Astrocyte (in vitro differentiated cells and primary cell): ENCODE measurements at regions not wholly inside any gene's neighbourhood (a gene's known extent, or its start where the extent isn't known, plus 50 kb on each side); places are given as distances from the start of the nearest gene placed in this dataset.

ENCODE experiments used
- DNase-seq: peaks from one replicate; pipeline ENCODE4 v3.0.0-alpha.2; 2010; ENCODE audit warnings: low read depth
- FAIRE-seq: peaks from 2 replicates; lab custom pipeline; 2011; peaks lifted over from hg19 to GRCh38; lab: Jason Lieb, UNC
- H2AFZ ChIP-seq: 2 replicates; pipeline ENCODE4 v1.6.0; 2012; ENCODE audit warnings: low read depth, low read length, inconsistent platforms
- H3K27ac ChIP-seq: 2 replicates; pipeline ENCODE4 v1.5.1; 2011; ENCODE audit warnings: low read depth, low read length, inconsistent platforms
- H3K27me3 ChIP-seq: 2 replicates; pipeline ENCODE4 v1.6.0; 2011; ENCODE audit warnings: low read length, inconsistent platforms; ENCODE audit not compliant: insufficient read depth
- H3K36me3 ChIP-seq: 2 replicates; pipeline ENCODE4 v1.5.1; 2011; ENCODE audit warnings: low read length, inconsistent platforms; ENCODE audit not compliant: insufficient read depth
- H3K4me1 ChIP-seq: 2 replicates; pipeline ENCODE4 v1.5.1; 2011; ENCODE audit warnings: low read length, inconsistent platforms; ENCODE audit not compliant: insufficient read depth
- H3K4me2 ChIP-seq: 2 replicates; pipeline ENCODE4 v1.6.0; 2012; ENCODE audit warnings: low read length, inconsistent platforms
- H3K4me3 ChIP-seq: 2 replicates; pipeline ENCODE4 v1.5.1; 2011; ENCODE audit warnings: low read depth, mild to moderate bottlenecking, low read length, inconsistent platforms; ENCODE audit not compliant: insufficient read depth
- H3K79me2 ChIP-seq: 2 replicates; pipeline ENCODE4 v1.6.0; 2012; ENCODE audit warnings: mild to moderate bottlenecking, low read length, inconsistent platforms; ENCODE audit not compliant: insufficient read depth
- H3K9ac ChIP-seq: 2 replicates; pipeline ENCODE4 v1.6.0; 2012; ENCODE audit warnings: mild to moderate bottlenecking, low read length, inconsistent platforms
- H3K9me3 ChIP-seq: 2 replicates; pipeline ENCODE4 v1.5.1; 2012; ENCODE audit warnings: low read depth, mild to moderate bottlenecking, low read length, inconsistent platforms; ENCODE audit not compliant: insufficient read depth
- H4K20me1 ChIP-seq: 2 replicates; pipeline ENCODE4 v1.6.0; 2012; ENCODE audit warnings: low read length, inconsistent platforms; ENCODE audit not compliant: insufficient read depth
- H3K27ac Mint-ChIP-seq: one replicate; pipeline ENCODE4 v1.8.0; 2021; ENCODE audit warnings: mild to moderate bottlenecking, mixed read lengths; ENCODE audit not compliant: unreplicated experiment
- H3K27me3 Mint-ChIP-seq: one replicate; pipeline ENCODE4 v1.8.0; 2021; ENCODE audit warnings: low read depth, mixed read lengths; ENCODE audit not compliant: unreplicated experiment
- H3K36me3 Mint-ChIP-seq: one replicate; pipeline ENCODE4 v1.8.0; 2021; ENCODE audit warnings: low read depth, mixed read lengths; ENCODE audit not compliant: unreplicated experiment
- H3K4me1 Mint-ChIP-seq: one replicate; pipeline ENCODE4 v1.8.0; 2021; ENCODE audit warnings: low read depth, mixed read lengths; ENCODE audit not compliant: unreplicated experiment
- H3K4me3 Mint-ChIP-seq: one replicate; pipeline ENCODE4 v1.8.0; 2021; ENCODE audit warnings: mild to moderate bottlenecking, moderate library complexity, mixed read lengths; ENCODE audit not compliant: unreplicated experiment
- H3K9me3 Mint-ChIP-seq: one replicate; pipeline ENCODE4 v1.8.0; 2021; ENCODE audit warnings: mild to moderate bottlenecking, mixed read lengths; ENCODE audit not compliant: unreplicated experiment
- EZH2 ChIP-seq: IDR thresholded peaks from 2 replicates; pipeline ENCODE4 v1.6.1; 2012; ENCODE audit warnings: mild to moderate bottlenecking, low read length, inconsistent platforms; ENCODE audit not compliant: insufficient read depth
- TF ChIP-seq, protein P1 (sequence below): IDR thresholded peaks from 2 replicates; pipeline ENCODE4 v1.5.1; 2011; ENCODE audit warnings: low read depth, mild to moderate bottlenecking, inconsistent platforms, low read length, moderate library complexity; ENCODE audit not compliant: insufficient read depth

DNA sequence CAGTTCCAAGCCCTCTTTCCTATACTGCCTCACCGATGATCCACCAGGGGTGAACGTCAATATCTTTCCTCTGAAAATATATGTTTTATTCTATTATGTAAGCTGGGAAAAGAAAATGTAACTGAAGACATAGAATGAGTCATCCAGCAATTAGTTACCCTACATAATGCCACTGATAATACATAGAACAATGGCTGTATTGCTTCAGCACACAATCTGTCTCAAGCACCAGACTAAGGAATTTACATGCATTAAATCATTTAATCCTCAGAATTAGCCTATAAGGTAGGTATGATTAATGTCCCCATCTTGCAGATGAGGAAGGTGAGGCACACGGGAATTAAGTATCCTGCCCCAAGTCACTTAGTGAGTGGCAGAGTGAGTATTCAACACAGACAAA, 472.8 kb downstream of the TOX3 start:
- no peak overlapping the region for H3K4me2 ChIP-seq
- H3K27me3 Mint-ChIP-seq: no peaks in the 10 kb centered on the region

DNA sequence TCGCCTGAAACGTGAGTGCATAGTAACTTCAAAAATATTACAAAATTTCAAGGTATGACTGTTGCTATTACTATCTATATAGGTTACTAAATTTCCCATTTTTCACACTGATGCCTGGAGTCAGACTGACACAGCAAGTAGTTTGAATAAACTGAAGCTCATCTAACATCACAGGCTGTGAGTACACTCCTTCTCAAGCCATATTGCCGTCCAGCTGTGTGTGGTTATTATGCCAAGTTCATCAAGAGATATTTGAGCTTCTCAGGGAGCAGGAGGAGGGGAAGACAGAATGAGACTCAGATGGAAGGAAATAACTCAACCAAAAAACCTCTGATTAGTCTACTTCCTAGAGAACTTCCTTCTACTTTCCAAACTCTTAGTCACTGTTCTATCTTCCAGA, 473.9 kb downstream of the TOX3 start:
- Histone ChIP-seq H3K4me3 (no peak overlapping the region), H3K9me3 (no peaks in the 10 kb centered on the region), H3K27ac (no peak overlapping the region), H3K36me3 (no peaks in the 10 kb centered on the region), H3K27me3 (no peaks in the 10 kb centered on the region), H3K9ac (no peak overlapping the region), H3K4me2 (no peak overlapping the region), H3K4me1 (no peaks in the 10 kb centered on the region), H3K79me2 (no peaks in the 10 kb centered on the region), H4K20me1 (no peaks in the 10 kb centered on the region), H2AFZ (no peak overlapping the region)
- H3K27ac Mint-ChIP-seq: no peak overlapping the region
- H3K36me3 Mint-ChIP-seq: no peaks in the 10 kb centered on the region
- TF ChIP-seq EZH2: no peak
- TF ChIP-seq, protein P1, sequence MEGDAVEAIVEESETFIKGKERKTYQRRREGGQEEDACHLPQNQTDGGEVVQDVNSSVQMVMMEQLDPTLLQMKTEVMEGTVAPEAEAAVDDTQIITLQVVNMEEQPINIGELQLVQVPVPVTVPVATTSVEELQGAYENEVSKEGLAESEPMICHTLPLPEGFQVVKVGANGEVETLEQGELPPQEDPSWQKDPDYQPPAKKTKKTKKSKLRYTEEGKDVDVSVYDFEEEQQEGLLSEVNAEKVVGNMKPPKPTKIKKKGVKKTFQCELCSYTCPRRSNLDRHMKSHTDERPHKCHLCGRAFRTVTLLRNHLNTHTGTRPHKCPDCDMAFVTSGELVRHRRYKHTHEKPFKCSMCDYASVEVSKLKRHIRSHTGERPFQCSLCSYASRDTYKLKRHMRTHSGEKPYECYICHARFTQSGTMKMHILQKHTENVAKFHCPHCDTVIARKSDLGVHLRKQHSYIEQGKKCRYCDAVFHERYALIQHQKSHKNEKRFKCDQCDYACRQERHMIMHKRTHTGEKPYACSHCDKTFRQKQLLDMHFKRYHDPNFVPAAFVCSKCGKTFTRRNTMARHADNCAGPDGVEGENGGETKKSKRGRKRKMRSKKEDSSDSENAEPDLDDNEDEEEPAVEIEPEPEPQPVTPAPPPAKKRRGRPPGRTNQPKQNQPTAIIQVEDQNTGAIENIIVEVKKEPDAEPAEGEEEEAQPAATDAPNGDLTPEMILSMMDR: no peak
- no peak for DNase-seq
- H3K9me3 Mint-ChIP-seq: no peaks in the 10 kb centered on the region
- no peak overlapping the region for H3K4me3 Mint-ChIP-seq
- FAIRE-seq: no peak
- no peaks in the 10 kb centered on the region for H3K4me1 Mint-ChIP-seq
- no peaks in the 10 kb centered on the region for H3K27me3 Mint-ChIP-seq

More for the DNA sequence above, 472.8 kb downstream of the TOX3 start:
- no peak for FAIRE-seq
- Histone ChIP-seq H3K27ac (no peak overlapping the region), H3K27me3 (no peaks in the 10 kb centered on the region), H3K9me3 (no peaks in the 10 kb centered on the region), H3K36me3 (no peaks in the 10 kb centered on the region), H3K79me2 (no peaks in the 10 kb centered on the region), H4K20me1 (no peaks in the 10 kb centered on the region), H3K4me1 (no peaks in the 10 kb centered on the region), H3K4me3 (no peak overlapping the region), H2AFZ (no peak overlapping the region), H3K9ac (no peak overlapping the region)
- no peak for TF ChIP-seq EZH2
- TF ChIP-seq, protein P1: no peak
- H3K9me3 Mint-ChIP-seq: no peaks in the 10 kb centered on the region
- no peak overlapping the region for H3K27ac Mint-ChIP-seq
- H3K4me1 Mint-ChIP-seq: no peaks in the 10 kb centered on the region
- H3K4me3 Mint-ChIP-seq: no peak overlapping the region
- DNase-seq: no peak
- H3K36me3 Mint-ChIP-seq: no peaks in the 10 kb centered on the region

DNA sequence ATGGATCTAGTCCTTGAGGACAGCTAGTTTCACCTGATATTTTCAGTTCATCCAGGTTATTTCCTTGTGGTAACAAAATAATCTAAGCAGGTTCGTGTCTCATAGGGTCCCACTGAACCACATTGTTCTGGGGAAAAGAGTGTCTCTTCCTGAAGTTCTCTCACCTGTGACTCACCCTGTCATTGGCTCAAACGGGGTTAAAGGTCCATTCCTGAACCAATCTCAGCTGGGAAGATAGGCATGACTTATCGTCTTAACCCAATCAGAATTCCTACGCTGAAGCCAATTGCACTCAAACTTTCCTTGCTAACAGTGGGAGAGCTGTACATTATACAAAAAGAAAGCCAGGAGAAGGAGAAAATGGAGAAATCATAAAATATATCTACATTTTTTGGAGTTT, 475.8 kb downstream of the TOX3 start:
- H3K27ac ChIP-seq: no peak overlapping the region
- no peak overlapping the region for H2AFZ ChIP-seq
- no peak overlapping the region for H3K27ac Mint-ChIP-seq
- H3K4me2 ChIP-seq: no peak overlapping the region
- TF ChIP-seq, protein P1: no peak
- TF ChIP-seq EZH2: no peak
- no peak for FAIRE-seq
- no peaks in the 10 kb centered on the region for H4K20me1 ChIP-seq
- H3K27me3 Mint-ChIP-seq: no peaks in the 10 kb centered on the region
- H3K36me3 ChIP-seq: no peaks in the 10 kb centered on the region
- no peaks in the 10 kb centered on the region for H3K79me2 ChIP-seq
- no peaks in the 10 kb centered on the region for H3K4me1 ChIP-seq
- H3K4me1 Mint-ChIP-seq: no peaks in the 10 kb centered on the region
- no peak for DNase-seq
- no peak overlapping the region for H3K4me3 Mint-ChIP-seq
- H3K36me3 Mint-ChIP-seq: no peaks in the 10 kb centered on the region
- H3K9me3 Mint-ChIP-seq: no peaks in the 10 kb centered on the region
- no peak overlapping the region for H3K4me3 ChIP-seq
- H3K9me3 ChIP-seq: no peaks in the 10 kb centered on the region
- H3K27me3 ChIP-seq: no peaks in the 10 kb centered on the region
- no peak overlapping the region for H3K9ac ChIP-seq
